ENCODE measurements at regions not wholly inside any gene's neighbourhood (a gene's known extent, or its start where the extent isn't known, plus 50 kb on each side); places are given as distances from the start of the nearest gene placed in this dataset.

DNA sequence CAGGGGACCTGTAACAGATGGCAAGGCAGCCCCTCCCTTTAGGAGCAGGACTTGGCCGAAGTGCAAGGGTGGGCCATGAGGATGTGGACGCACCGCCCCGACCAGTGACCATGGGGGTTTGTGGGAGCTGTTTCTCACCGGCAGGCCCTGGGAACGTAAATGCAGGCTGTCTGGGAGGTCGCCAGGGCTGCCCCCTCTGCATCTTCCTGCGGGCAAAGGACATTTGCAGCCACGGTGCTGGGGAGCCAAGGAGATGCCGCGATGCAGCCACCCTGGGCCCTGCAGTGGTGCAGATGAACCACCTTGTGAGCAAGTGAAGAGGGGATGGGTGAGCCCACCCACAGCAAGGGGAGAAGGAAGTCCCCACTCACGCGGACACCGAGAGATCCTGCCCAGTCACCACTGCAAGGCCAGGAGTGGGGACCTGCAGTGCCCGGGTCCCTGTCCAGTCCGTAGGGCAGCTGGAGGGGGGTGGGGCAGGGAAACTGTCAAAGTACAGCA is 121.1 kb downstream of the SIK1 start:
- no peak for TF ChIP-seq POLR2AphosphoS5 (IDR thresholded peaks at IDR 0.05; ENCODE audit: low read depth, low read length)
- no peak for TF ChIP-seq POLR2A (IDR thresholded peaks at IDR 0.05; ENCODE audit: low read depth, low read length)

Data from GM12892 (cell line).